ENCODE measurements at regions not wholly inside any gene's neighbourhood (a gene's known extent, or its start where the extent isn't known, plus 50 kb on each side); places are given as distances from the start of the nearest gene placed in this dataset.

DNA sequence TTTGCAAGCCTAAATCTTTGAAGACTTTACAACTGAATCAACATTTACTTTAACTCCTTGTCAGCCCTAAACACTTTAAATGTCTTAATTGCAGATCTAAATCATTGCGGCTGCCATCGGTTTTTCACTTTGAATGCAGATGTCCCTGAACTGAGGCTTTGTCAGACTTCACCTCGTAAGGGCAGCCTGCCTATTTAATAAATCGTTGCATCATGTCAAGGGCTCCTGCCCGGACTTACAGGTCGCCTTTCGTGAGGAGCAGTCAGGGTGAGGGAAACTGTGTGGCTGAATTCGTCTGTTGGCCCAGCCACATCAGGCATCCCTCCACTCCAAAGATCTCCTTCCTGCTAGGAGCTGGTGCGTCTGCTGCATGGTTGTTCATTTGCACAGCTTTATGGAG, 368.2 kb upstream of the NPVF start:
- TF ChIP-seq CTCF (conservative IDR thresholded peaks at IDR 0.05 in 1 of 2, IDR thresholded peaks at IDR 0.05 in 1 of 2; ENCODE audit: extremely low read depth in 1 of 2, insufficient read depth in 1 of 2, low read depth in 1 of 2, low read length in 2 of 2) (no peak), EZH2 (IDR thresholded peaks at IDR 0.05; ENCODE audit: borderline replicate concordance, low read length) (no peak)
